DND-41 (cell line): ENCODE measurements at regions not wholly inside any gene's neighbourhood (a gene's known extent, or its start where the extent isn't known, plus 50 kb on each side); places are given as distances from the start of the nearest gene placed in this dataset.

ENCODE experiments used
- EZH2 ChIP-seq: IDR thresholded peaks from 3 replicates; pipeline ENCODE4 v1.6.1; 2012; ENCODE audit warnings: borderline replicate concordance, low read depth, mild to moderate bottlenecking, moderate library complexity, low read length, inconsistent platforms; ENCODE audit not compliant: severe bottlenecking
- TF ChIP-seq, protein P1 (sequence below): IDR thresholded peaks from 2 replicates; pipeline ENCODE4 v1.5.1; 2012; ENCODE audit warnings: borderline replicate concordance, low read length, moderate library complexity, mild to moderate bottlenecking; ENCODE audit not compliant: poor library complexity, severe bottlenecking; ENCODE audit errors: extremely low read depth

DNA sequence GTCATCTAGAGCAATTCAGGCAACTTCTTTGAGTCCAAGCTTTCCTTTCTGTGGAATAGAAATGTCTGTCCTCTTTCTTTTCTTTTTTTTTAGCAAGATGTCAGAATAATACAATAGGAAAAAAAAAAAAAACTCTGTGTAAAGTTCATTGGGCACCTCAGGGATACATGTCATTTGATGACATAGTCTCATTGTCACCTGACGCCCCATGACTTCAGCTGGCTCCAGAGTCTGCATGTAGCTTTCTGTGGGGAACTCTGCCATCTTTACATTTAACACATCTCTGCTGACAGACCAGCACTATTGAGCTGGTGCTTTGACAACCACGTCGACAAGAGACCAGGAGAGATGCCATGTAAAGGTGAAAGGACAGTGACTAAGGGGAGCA lies 172.5 kb upstream of the KLF7 start:
- TF ChIP-seq, protein P1, sequence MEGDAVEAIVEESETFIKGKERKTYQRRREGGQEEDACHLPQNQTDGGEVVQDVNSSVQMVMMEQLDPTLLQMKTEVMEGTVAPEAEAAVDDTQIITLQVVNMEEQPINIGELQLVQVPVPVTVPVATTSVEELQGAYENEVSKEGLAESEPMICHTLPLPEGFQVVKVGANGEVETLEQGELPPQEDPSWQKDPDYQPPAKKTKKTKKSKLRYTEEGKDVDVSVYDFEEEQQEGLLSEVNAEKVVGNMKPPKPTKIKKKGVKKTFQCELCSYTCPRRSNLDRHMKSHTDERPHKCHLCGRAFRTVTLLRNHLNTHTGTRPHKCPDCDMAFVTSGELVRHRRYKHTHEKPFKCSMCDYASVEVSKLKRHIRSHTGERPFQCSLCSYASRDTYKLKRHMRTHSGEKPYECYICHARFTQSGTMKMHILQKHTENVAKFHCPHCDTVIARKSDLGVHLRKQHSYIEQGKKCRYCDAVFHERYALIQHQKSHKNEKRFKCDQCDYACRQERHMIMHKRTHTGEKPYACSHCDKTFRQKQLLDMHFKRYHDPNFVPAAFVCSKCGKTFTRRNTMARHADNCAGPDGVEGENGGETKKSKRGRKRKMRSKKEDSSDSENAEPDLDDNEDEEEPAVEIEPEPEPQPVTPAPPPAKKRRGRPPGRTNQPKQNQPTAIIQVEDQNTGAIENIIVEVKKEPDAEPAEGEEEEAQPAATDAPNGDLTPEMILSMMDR: no peak
- no peak for TF ChIP-seq EZH2
